ENCODE measurements at regions not wholly inside any gene's neighbourhood (a gene's known extent, or its start where the extent isn't known, plus 50 kb on each side); places are given as distances from the start of the nearest gene placed in this dataset.

- ChIA-PET POLR2A (no interaction called here), CTCF (interaction anchor here (1.0 to 2.5 kb wide), 2 partner anchors 22 to 997 kb away, joined by 3 to 13 read pairs; partner anchors contain the start of gene BDNF), RAD21 (ENCODE audit: low non-redundant PET in 1 of 2, low total read pairs in 2 of 2, uncharacterized antibody in 2 of 2, unreplicated experiment in 2 of 2) (no interaction called here)
- TF ChIP-seq ZNF274 (IDR thresholded peaks at IDR 0.05; ENCODE audit: low read depth, low read length) (no peak), EZH2phosphoT487 (IDR thresholded peaks at IDR 0.05; ENCODE audit: borderline replicate concordance) (no peak), ELF1 (IDR thresholded peaks at IDR 0.05; ENCODE audit: borderline replicate concordance, low read depth) (no peak), CEBPB (IDR thresholded peaks at IDR 0.05; ENCODE audit: low read depth) (no peak), CBX3 (IDR thresholded peaks at IDR 0.05; ENCODE audit: low read depth) (no peak), SP1 (IDR thresholded peaks at IDR 0.05; ENCODE audit: low read depth) (no peak), REST (IDR thresholded peaks at IDR 0.05; ENCODE audit: low read depth) (no peak), SRF (IDR thresholded peaks at IDR 0.05; ENCODE audit: low read depth) (no peak), SIN3A (IDR thresholded peaks at IDR 0.05; ENCODE audit: low read depth) (no peak), RAD21 (IDR thresholded peaks at IDR 0.05; ENCODE audit: low read depth) (no peak), POLR2A (IDR thresholded peaks at IDR 0.05; ENCODE audit: borderline replicate concordance, extremely low read depth, insufficient read depth, insufficient read length) (no peak)
- H3K4me2 ChIP-seq (ENCODE audit: low read length): no peak overlapping the region
- no peaks in the 10 kb centered on the region for H3K9me2 ChIP-seq (ENCODE audit: insufficient read depth)
- H3K79me2 ChIP-seq (ENCODE audit: insufficient read depth, low read length): no peaks in the 10 kb centered on the region
- H3K27me3 ChIP-seq (ENCODE audit: insufficient read depth, low read length): no peaks in the 10 kb centered on the region
- DNase-seq (ENCODE audit: low read depth, low spot score) (no peak), ATAC-seq (no peak)
- no peak overlapping the region for H3K9ac ChIP-seq (ENCODE audit: low read length)
- intact Hi-C loops (cut with micrococcal nuclease): no loop called here
- no TSS peak for BruUV-seq (replicated peaks)
- no peaks in the 10 kb centered on the region for H3K36me3 ChIP-seq (ENCODE audit: control insufficient read depth in 1 of 2, insufficient read depth in 2 of 2, low read length in 2 of 2)
- peaks cover 5% of the 10 kb centered on the region in 2 experiments; a peak in 3 of 4 replicates for H3K4me1 ChIP-seq (ENCODE audit: control insufficient read depth in 1 of 2, insufficient read depth in 2 of 2, low read length in 2 of 2)
- H2AFZ ChIP-seq (ENCODE audit: low read depth, low read length, poor library complexity, severe bottlenecking): no peak overlapping the region
- H3K9me3 ChIP-seq (ENCODE audit: control insufficient read depth in 1 of 2, insufficient read depth in 1 of 2, low read depth in 1 of 2, low read length in 2 of 2): no peaks in the 10 kb centered on the region
- no peak overlapping the region for H3K27ac ChIP-seq (ENCODE audit: low read depth, low read length)
- no peaks in the 10 kb centered on the region for H4K20me1 ChIP-seq (ENCODE audit: insufficient read depth)
- H3K4me3 ChIP-seq (replicated peaks in 1 of 2; ENCODE audit: low read depth in 1 of 2, low read length in 2 of 2): no peak overlapping the region
Measured at GRCh38 chr11:28696591-28696990, 588.4 kb downstream of the METTL15 start.
